ENCODE measurements at regions not wholly inside any gene's neighbourhood (a gene's known extent, or its start where the extent isn't known, plus 50 kb on each side); places are given as distances from the start of the nearest gene placed in this dataset.

DNA sequence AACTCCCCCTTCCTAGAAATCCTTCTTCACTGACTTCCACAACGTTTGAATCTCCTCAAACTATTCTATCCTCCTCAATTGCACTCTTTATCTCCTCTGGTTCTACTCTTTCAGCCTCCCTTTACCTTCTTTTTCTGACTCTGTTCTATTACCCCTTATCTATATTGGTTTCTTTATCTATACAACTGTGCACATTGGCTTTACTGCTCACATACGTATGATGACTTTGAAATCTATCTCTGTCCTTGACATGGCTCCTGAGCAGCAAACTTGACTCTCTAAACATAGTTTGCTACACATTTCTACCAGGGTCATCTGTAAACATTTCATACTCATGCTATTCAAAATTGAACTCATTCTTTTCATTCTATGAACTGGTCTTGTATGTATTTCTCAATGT, 601.0 kb upstream of the LINC00305 start:
- TF ChIP-seq, protein P1, sequence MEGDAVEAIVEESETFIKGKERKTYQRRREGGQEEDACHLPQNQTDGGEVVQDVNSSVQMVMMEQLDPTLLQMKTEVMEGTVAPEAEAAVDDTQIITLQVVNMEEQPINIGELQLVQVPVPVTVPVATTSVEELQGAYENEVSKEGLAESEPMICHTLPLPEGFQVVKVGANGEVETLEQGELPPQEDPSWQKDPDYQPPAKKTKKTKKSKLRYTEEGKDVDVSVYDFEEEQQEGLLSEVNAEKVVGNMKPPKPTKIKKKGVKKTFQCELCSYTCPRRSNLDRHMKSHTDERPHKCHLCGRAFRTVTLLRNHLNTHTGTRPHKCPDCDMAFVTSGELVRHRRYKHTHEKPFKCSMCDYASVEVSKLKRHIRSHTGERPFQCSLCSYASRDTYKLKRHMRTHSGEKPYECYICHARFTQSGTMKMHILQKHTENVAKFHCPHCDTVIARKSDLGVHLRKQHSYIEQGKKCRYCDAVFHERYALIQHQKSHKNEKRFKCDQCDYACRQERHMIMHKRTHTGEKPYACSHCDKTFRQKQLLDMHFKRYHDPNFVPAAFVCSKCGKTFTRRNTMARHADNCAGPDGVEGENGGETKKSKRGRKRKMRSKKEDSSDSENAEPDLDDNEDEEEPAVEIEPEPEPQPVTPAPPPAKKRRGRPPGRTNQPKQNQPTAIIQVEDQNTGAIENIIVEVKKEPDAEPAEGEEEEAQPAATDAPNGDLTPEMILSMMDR (IDR thresholded peaks at IDR 0.05; ENCODE audit: low read depth, low read length, poor library complexity, severe bottlenecking): no peak
- TF ChIP-seq EZH2phosphoT487 (IDR thresholded peaks at IDR 0.05; ENCODE audit: borderline replicate concordance, low read length): no peak
